Muscle layer of colon (tissue), 2 donors: ENCODE measurements at regions not wholly inside any gene's neighbourhood (a gene's known extent, or its start where the extent isn't known, plus 50 kb on each side); places are given as distances from the start of the nearest gene placed in this dataset.
A peak's percentile ranks its signal among the peaks of the same experiment; 100 is the strongest.

ENCODE experiments used
- H3K27ac ChIP-seq: one replicate; pipeline ENCODE4 v1.7.0; 2013; ENCODE audit warnings: low read depth, mild to moderate bottlenecking, low read length, moderate library complexity
- H3K27me3 ChIP-seq, 2 donors: one replicate each; pipeline ENCODE4 v1.7.0; 2013; ENCODE audit warnings: low read length in 2 of 2, mild to moderate bottlenecking in 2 of 2; ENCODE audit not compliant: insufficient read depth in 2 of 2, control insufficient read depth in 1 of 2
- H3K36me3 ChIP-seq: one replicate; pipeline ENCODE4 v1.7.0; 2013; ENCODE audit warnings: mild to moderate bottlenecking, low read length; ENCODE audit not compliant: insufficient read depth
- H3K4me1 ChIP-seq: one replicate; pipeline ENCODE4 v1.7.0; 2013; ENCODE audit warnings: mild to moderate bottlenecking, low read length; ENCODE audit not compliant: insufficient read depth
- H3K4me3 ChIP-seq, 2 donors: one replicate each; pipeline ENCODE4 v1.7.0; 2013; ENCODE audit warnings: low read length in 2 of 2, low read depth in 1 of 2, mild to moderate bottlenecking in 1 of 2, moderate library complexity in 1 of 2
- H3K9ac ChIP-seq: one replicate; pipeline ENCODE4 v1.7.0; 2013; ENCODE audit warnings: low read length
- H3K9me3 ChIP-seq: one replicate; pipeline ENCODE4 v1.7.0; 2013; ENCODE audit warnings: mild to moderate bottlenecking, low read length
- donor health status: abdominal sarcoma.
- donor health status: Adenocarcinoma of cecum.

DNA sequence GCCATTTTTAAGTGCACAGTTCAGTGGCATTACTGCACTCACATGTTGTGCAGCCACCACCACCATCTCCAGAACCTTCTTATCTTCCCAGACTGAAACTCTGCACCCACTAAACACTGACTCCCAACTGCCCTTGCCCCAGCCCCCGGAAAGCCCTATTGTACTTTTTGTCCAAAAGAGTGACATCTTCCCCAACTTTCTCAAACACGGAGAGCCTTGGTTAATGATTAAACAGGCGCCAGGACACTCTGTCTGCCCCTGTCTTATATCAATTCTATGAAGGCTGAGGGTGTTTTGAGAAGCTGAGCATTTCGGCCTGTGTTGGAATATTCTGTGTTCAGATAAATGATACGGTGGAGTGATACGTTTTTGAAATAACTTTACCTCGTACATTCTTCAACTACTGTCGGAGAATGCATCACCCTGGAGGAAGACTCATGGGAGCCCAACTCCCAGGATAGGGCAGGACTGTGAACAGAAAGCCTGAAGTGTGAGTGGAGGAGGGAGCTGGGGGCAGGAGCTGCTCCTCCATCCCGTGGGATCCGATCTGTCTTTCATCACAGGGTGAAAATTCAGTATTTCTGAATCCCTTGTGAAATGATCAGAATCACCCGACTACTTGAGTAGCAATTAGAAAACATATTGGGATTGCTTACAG, 68.7 kb upstream of the FOXC1 start:
- Histone ChIP-seq H3K27ac (no peak overlapping the region), H3K36me3 (no peaks in the 10 kb centered on the region), H3K4me1 (no peaks in the 10 kb centered on the region), H3K9me3 (peaks cover 8% of the 10 kb centered on the region), H3K9ac (no peak overlapping the region), H3K27me3 (no peaks in the 10 kb centered on the region), H3K4me3 (no peak overlapping the region)

- no peak overlapping the region for H3K9ac ChIP-seq
- no peaks in the 10 kb centered on the region for H3K27me3 ChIP-seq
- H3K27ac ChIP-seq = no peak overlapping the region
- H3K9me3 ChIP-seq = peaks cover 8% of the 10 kb centered on the region
- no peaks in the 10 kb centered on the region for H3K36me3 ChIP-seq
- no peaks in the 10 kb centered on the region for H3K4me1 ChIP-seq
- no peak overlapping the region for H3K4me3 ChIP-seq
Measured at GRCh38 chr6:1542335-1542734, 67.4 kb upstream of the FOXC1 start.

DNA sequence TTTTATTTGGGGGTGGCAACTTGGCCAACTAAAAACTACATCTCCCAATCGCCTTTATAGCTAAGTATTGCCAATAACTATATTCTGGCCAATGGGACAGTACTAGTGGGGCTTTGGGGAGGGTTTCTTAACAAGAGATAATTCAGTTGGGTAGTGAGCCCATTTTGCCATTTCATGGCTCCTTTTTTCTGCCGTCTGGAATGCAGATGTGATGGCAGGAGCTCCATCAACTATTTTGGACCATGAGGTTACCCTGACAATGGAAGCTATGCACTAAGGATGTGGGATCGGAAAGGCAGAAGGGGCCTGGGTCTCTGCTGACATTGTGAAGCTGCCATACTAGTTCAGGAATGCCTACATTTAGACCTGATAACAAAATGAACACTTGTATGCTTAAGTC, 67.0 kb upstream of the FOXC1 start:
- no peak overlapping the region for H3K9ac ChIP-seq
- H3K9me3 ChIP-seq = peaks cover 8% of the 10 kb centered on the region
- no peak overlapping the region for H3K4me3 ChIP-seq
- no peak overlapping the region for H3K27ac ChIP-seq
- H3K4me1 ChIP-seq = no peaks in the 10 kb centered on the region
- H3K36me3 ChIP-seq = no peaks in the 10 kb centered on the region
- no peaks in the 10 kb centered on the region for H3K27me3 ChIP-seq

- H3K36me3 ChIP-seq = no peaks in the 10 kb centered on the region
- H3K4me3 ChIP-seq = no peak overlapping the region
- H3K27ac ChIP-seq = no peak overlapping the region
- H3K4me1 ChIP-seq = no peaks in the 10 kb centered on the region
- peaks cover 8% of the 10 kb centered on the region for H3K9me3 ChIP-seq
- no peak overlapping the region for H3K9ac ChIP-seq
- no peaks in the 10 kb centered on the region for H3K27me3 ChIP-seq
Measured at GRCh38 chr6:1544000-1544399, 65.7 kb upstream of the FOXC1 start.

DNA sequence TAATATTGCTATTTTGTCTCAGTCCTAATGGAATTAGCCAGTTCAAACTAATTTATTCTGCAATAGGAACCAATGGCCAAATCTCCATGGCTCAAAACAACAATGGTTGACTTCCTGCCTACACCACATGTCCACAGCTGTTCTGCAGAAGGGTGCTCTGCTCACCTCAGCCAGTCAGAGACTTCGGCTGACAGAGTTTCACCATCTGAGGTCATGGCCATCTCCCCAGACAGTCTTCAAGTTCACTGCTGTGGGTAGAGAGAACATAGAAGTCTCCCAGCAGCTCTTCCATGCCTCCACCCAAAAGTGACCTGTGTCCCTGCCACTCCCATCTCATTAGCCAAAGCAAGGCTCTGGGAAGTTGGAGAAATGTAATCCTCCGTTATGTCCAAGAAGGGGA, 65.1 kb upstream of the FOXC1 start:
- H3K27me3 ChIP-seq = no peaks in the 10 kb centered on the region
- no peaks in the 10 kb centered on the region for H3K4me1 ChIP-seq
- H3K27ac ChIP-seq = no peak overlapping the region
- H3K9me3 ChIP-seq = peaks cover 8% of the 10 kb centered on the region
- H3K4me3 ChIP-seq = no peak overlapping the region
- no peaks in the 10 kb centered on the region for H3K36me3 ChIP-seq
- no peak overlapping the region for H3K9ac ChIP-seq

- Histone ChIP-seq H3K9me3 (peaks cover 8% of the 10 kb centered on the region), H3K27me3 (no peaks in the 10 kb centered on the region), H3K27ac (no peak overlapping the region), H3K9ac (no peak overlapping the region), H3K4me1 (no peaks in the 10 kb centered on the region), H3K4me3 (no peak overlapping the region), H3K36me3 (no peaks in the 10 kb centered on the region)
Measured at GRCh38 chr6:1545654-1546053, 64.1 kb upstream of the FOXC1 start.

DNA sequence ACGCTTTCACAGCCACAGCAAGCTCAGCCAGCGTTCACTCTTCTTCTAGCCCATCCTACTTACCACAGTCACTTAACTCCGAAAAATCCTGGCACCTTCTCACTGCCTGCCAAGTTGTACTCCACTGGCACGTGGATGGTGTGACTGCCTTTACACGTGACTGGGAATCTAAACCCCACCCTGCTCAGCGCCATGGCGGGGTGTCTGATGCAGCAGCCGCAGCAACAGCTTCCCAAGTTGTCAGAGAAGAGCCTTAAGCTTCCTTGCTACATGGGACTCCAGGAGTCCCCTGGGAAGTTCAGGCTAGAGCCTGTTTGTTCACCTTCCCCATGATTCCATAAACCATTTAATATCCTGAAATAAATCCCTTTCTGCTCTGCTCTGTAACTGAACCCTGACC, 61.9 kb upstream of the FOXC1 start:
- Histone ChIP-seq H3K4me3 (no peak overlapping the region), H3K27ac (no peak overlapping the region), H3K27me3 (no peaks in the 10 kb centered on the region), H3K36me3 (no peaks in the 10 kb centered on the region), H3K4me1 (no peaks in the 10 kb centered on the region), H3K9me3 (peaks cover 4% of the 10 kb centered on the region), H3K9ac (no peak overlapping the region)

GRCh38 chr6:1551249-1551648, 58.5 kb upstream of the FOXC1 start:
- Histone ChIP-seq H3K9me3 (no peaks in the 10 kb centered on the region), H3K9ac (no peak overlapping the region), H3K4me1 (no peaks in the 10 kb centered on the region), H3K36me3 (no peaks in the 10 kb centered on the region), H3K4me3 (no peak overlapping the region), H3K27me3 (no peaks in the 10 kb centered on the region), H3K27ac (no peak overlapping the region)

GRCh38 chr6:1552296-1552761, 57.4 kb upstream of the FOXC1 start:
- Histone ChIP-seq H3K9me3 (no peaks in the 10 kb centered on the region), H3K4me3 (no peak overlapping the region), H3K4me1 (no peaks in the 10 kb centered on the region), H3K9ac (no peak overlapping the region), H3K27ac (no peak overlapping the region), H3K36me3 (no peaks in the 10 kb centered on the region), H3K27me3 (no peaks in the 10 kb centered on the region)

DNA sequence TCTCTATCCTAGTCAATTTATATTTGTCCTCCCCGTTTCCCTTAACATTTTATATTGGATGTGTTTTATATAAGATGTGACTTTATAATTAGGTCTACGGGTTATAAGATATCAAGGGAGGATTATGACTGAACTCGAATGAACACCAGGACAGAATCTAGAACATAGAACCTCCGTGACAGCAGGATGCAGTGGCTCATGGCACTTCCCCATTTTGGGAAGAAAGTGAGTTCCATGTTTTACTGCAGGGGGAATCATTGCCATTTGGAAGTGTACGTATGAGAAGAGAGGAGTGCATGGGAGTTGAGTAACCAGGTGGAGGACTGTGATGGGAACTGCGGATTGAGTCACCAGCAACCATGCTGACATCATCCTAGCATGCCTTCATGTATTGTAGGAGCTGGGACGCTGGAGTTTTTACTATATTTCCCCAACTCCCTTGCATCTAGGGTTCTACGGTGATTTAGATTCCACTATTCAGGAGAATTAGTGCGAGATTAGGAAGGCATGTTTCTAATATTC, 56.1 kb upstream of the FOXC1 start:
- no peak overlapping the region for H3K9ac ChIP-seq
- H3K27ac ChIP-seq = no peak overlapping the region
- no peak overlapping the region for H3K4me3 ChIP-seq
- no peaks in the 10 kb centered on the region for H3K4me1 ChIP-seq
- no peaks in the 10 kb centered on the region for H3K27me3 ChIP-seq
- no peaks in the 10 kb centered on the region for H3K9me3 ChIP-seq
- H3K36me3 ChIP-seq = no peaks in the 10 kb centered on the region

- Histone ChIP-seq H3K27me3 (no peaks in the 10 kb centered on the region), H3K4me3 (peak overlapping the region; percentile 55 to 69), H3K36me3 (no peaks in the 10 kb centered on the region), H3K9me3 (no peaks in the 10 kb centered on the region), H3K27ac (no peak overlapping the region), H3K4me1 (no peaks in the 10 kb centered on the region), H3K9ac (peak overlapping the region; percentile 6)
Measured at GRCh38 chr6:1554141-1554475, 55.6 kb upstream of the FOXC1 start.
